ENCODE measurements at regions not wholly inside any gene's neighbourhood (a gene's known extent, or its start where the extent isn't known, plus 50 kb on each side); places are given as distances from the start of the nearest gene placed in this dataset.

GRCh38 chr15:58261368-58261767 lies 123.2 kb downstream of the AQP9 start:
- no peak for TF ChIP-seq GATA2 (IDR thresholded peaks at IDR 0.05; ENCODE audit: low read depth, low read length)
- TF ChIP-seq GATA3 (IDR thresholded peaks at IDR 0.05; ENCODE audit: low read depth, low read length), result no peak
